Breast epithelium (tissue), 4 donors: ENCODE measurements at regions not wholly inside any gene's neighbourhood (a gene's known extent, or its start where the extent isn't known, plus 50 kb on each side); places are given as distances from the start of the nearest gene placed in this dataset.
"Not testable (repeated sequence)": the region's sequence is repeated elsewhere in the genome, so short reads cannot be mapped to it uniquely, and the experiment has no call there.

Source experiments
- DNase-seq, 2 donors: peaks; one replicate each; pipeline ENCODE4 v3.0.0-alpha.2; 2019; ENCODE audit warnings: low spot score in 2 of 2
- H3K27ac ChIP-seq, 2 donors: fragments of 200-600 bp; sonication (generic) in 1 of 2; one replicate each; pipeline ENCODE4 v1.5.1; 2016 to 2019; ENCODE audit warnings: mild to moderate bottlenecking in 1 of 2
- H3K27me3 ChIP-seq, 2 donors: fragments of 200-600 bp; sonication (generic) in 1 of 2; one replicate each; pipeline versions ENCODE4 v1.5.1 to v1.6.0; 2017 to 2019; ENCODE audit warnings: control low read depth in 1 of 2, mild to moderate bottlenecking in 1 of 2
- H3K36me3 ChIP-seq: fragments of 200-600 bp; one replicate; pipeline ENCODE4 v1.5.1; 2019
- H3K4me1 ChIP-seq, 2 donors: fragments of 200-600 bp; sonication (generic); one replicate each; pipeline ENCODE4 v1.5.1; 2016 to 2019; ENCODE audit warnings: control low read depth in 1 of 2
- H3K4me3 ChIP-seq, 3 donors: fragments of 200-600 bp; sonication (generic); 1 replicate in 2 of 3; 2 replicates in 1 of 3; pipeline ENCODE4 v1.5.1; 2016 to 2019; ENCODE audit warnings: mild to moderate bottlenecking in 3 of 3, moderate library complexity in 2 of 3
- H3K9me3 ChIP-seq, 2 donors: fragments of 200-600 bp; sonication (generic) in 1 of 2; one replicate each; pipeline ENCODE4 v1.5.1; 2016 to 2019; ENCODE audit warnings: control low read depth in 1 of 2
- POLR2A ChIP-seq: fragments of 450-650 bp; IDR thresholded peaks from one replicate; pipeline ENCODE4 v1.6.1; 2016; ENCODE audit warnings: antibody characterized with exemption, mild to moderate bottlenecking, moderate library complexity
- POLR2AphosphoS5 ChIP-seq, 3 donors: sonication (generic); formaldehyde crosslinking; IDR thresholded peaks; one replicate each; pipeline ENCODE4 v1.6.1; 2017; ENCODE audit warnings: antibody characterized with exemption in 3 of 3
- intact Hi-C: fragments of 100-400 bp; cut with DNase I; formaldehyde crosslinking; loops from one replicate; pipeline ENCODE4 v1.15.1; 2023; ENCODE audit warnings: low total_unique reads
- TF ChIP-seq, protein P1 (sequence below), 3 donors: fragments of 450-650 bp; IDR thresholded peaks; one replicate each; pipeline ENCODE4 v1.5.1; 2016 to 2017; ENCODE audit warnings: antibody characterized with exemption in 3 of 3, mild to moderate bottlenecking in 3 of 3, moderate library complexity in 3 of 3

DNA sequence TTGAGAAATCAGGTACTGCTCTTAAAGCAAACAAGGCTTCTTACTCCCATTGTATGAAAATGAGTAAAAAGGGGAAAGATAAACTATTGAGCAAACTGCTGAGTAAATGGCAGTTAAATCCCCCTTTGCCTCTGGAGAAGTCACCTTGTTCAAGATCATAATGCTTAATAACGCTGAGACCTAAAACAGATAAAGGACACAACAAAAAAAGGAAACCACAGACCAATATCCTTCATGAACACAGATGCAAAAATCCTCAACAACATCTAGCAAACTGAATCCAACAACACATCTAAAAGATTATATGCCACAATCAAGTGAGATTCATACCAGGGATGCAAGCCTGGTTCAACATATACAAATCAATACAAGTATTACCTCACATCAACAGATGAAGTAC is 109.0 kb upstream of the MDM1 start:
- intact Hi-C loops = no loop called here
- Histone ChIP-seq H3K27me3 (no peaks in the 10 kb centered on the region), H3K4me3 (no peak overlapping the region), H3K4me1 (no peaks in the 10 kb centered on the region), H3K27ac (no peak overlapping the region), H3K9me3 (no peaks in the 10 kb centered on the region), H3K36me3 (no peaks in the 10 kb centered on the region)
- DNase-seq = no peak
- TF ChIP-seq POLR2AphosphoS5 (IDR thresholded peaks at IDR 0.05) (no peak), POLR2A (no peak)
- TF ChIP-seq, protein P1, sequence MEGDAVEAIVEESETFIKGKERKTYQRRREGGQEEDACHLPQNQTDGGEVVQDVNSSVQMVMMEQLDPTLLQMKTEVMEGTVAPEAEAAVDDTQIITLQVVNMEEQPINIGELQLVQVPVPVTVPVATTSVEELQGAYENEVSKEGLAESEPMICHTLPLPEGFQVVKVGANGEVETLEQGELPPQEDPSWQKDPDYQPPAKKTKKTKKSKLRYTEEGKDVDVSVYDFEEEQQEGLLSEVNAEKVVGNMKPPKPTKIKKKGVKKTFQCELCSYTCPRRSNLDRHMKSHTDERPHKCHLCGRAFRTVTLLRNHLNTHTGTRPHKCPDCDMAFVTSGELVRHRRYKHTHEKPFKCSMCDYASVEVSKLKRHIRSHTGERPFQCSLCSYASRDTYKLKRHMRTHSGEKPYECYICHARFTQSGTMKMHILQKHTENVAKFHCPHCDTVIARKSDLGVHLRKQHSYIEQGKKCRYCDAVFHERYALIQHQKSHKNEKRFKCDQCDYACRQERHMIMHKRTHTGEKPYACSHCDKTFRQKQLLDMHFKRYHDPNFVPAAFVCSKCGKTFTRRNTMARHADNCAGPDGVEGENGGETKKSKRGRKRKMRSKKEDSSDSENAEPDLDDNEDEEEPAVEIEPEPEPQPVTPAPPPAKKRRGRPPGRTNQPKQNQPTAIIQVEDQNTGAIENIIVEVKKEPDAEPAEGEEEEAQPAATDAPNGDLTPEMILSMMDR (IDR thresholded peaks at IDR 0.05) = no peak

DNA sequence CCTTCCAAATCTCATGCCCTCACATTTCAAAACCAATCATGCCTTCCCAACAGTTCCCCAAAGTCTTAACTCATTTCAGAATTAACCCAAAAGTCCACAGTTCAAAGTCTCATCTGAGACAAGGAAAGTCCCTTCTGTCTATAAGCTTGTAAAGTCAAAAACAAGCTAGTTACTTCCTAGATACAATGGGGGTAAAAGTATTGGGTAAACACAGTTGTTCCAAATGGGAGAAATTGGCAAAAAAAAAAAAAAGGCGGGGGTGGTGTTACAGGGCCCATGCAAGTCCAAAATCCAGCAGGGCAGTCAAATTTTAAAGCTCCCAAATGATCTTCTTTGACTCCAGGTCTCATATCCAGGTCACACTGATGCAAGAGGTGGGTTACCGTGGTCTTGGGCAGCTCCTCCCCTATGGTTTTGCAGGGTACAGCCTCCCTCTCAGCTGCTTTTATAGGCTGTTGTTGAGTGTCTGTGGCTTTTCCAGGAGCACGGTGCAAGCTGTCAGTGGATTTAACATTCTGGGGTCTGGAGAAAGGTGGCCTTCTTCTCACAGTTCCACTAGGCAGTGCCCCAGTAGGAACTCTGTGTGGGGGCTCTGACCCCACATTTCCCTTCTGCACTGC is 110.3 kb upstream of the MDM1 start:
- H3K27me3 ChIP-seq, H3K9me3 ChIP-seq, intact Hi-C loops: not testable (repeated sequence)

DNA sequence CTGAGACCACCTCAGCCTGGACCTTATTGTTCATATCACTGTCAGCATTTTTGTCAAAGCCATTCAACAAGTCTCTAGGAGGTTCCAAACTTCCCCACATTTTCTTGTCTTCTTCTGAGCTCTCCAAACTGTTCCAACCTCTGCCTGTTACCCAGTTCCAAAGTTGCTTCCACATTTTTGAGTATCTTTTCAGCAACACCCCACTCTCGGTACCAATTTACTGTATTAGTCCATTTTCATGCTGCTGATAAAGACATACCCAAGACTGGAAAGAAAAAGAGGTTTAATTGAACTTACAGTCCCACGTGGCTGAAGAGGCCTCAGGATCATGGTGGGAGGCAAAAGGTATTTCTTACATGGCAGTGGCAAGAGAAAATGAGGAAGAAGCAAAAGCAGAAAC is 111.5 kb upstream of the MDM1 start:
- H3K27me3 ChIP-seq, H3K4me1 ChIP-seq, DNase-seq, H3K4me3 ChIP-seq, H3K27ac ChIP-seq, H3K9me3 ChIP-seq, H3K36me3 ChIP-seq, intact Hi-C loops: not testable (repeated sequence)

More for the DNA sequence above, 110.3 kb upstream of the MDM1 start:
- H3K27ac ChIP-seq, H3K4me3 ChIP-seq, H3K36me3 ChIP-seq, DNase-seq, H3K4me1 ChIP-seq: not testable (repeated sequence)

DNA sequence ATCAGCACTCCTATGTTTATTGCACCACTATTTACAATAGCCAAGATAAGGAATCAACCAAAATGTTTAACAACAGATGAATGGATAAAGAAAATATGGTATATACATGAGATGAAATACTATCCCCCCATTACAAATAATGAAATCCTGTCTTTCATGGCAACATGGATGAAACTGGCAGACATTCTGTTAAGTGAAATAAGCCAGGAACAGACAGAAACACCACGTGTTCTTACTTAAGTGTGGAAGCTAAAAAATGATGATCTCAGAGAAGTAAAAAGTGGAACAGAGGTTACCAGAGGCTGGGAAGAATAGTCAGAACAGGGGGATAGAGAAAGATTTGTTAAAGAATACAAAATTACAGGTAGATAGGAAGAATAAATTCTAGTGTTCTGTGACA is 113.7 kb upstream of the MDM1 start:
- intact Hi-C loops = no loop called here
- TF ChIP-seq POLR2A (no peak), POLR2AphosphoS5 (IDR thresholded peaks at IDR 0.05) (no peak)
- TF ChIP-seq, protein P1 (IDR thresholded peaks at IDR 0.05) = no peak
- H3K27ac ChIP-seq = peak overlapping the region in 1 of 2 donors; percentile 34

DNA sequence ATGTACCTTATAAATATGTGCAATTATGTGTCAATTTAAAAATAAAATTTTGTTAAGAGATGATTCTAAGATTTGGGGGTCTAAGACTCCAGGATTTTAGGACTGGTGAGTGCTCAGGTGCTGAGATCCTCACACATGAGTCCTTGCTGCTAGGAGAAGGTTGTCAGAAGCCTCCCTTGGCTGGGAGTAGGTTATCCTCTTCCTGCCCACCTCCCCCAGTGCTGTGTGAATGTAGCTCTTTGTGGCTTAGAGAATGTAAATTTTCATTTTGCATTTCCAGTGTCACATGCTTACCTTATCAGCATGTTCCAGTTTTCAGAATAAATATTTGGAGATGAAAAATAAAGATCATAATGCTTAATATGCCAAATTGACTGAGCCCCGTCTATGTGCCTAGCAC is 114.2 kb upstream of the MDM1 start:
- TF ChIP-seq, protein P1 (IDR thresholded peaks at IDR 0.05) = no peak
- TF ChIP-seq POLR2A (no peak), POLR2AphosphoS5 (IDR thresholded peaks at IDR 0.05) (no peak)
- peaks cover 0 to 5% of the 10 kb centered on the region in 2 donors for H3K4me1 ChIP-seq
- DNase-seq = no peak
- H3K4me3 ChIP-seq = no peak overlapping the region
- no peaks in the 10 kb centered on the region for H3K36me3 ChIP-seq
- no peaks in the 10 kb centered on the region for H3K9me3 ChIP-seq
- H3K27ac ChIP-seq = peak overlapping the region in 1 of 2 donors; percentile 34
- no peaks in the 10 kb centered on the region for H3K27me3 ChIP-seq
- intact Hi-C loops = no loop called here

More for the DNA sequence above, 113.7 kb upstream of the MDM1 start:
- Histone ChIP-seq H3K27me3 (no peaks in the 10 kb centered on the region), H3K9me3 (no peaks in the 10 kb centered on the region), H3K4me1 (no peaks in the 10 kb centered on the region), H3K36me3 (no peaks in the 10 kb centered on the region), H3K4me3 (no peak overlapping the region)
- DNase-seq = no peak

DNA sequence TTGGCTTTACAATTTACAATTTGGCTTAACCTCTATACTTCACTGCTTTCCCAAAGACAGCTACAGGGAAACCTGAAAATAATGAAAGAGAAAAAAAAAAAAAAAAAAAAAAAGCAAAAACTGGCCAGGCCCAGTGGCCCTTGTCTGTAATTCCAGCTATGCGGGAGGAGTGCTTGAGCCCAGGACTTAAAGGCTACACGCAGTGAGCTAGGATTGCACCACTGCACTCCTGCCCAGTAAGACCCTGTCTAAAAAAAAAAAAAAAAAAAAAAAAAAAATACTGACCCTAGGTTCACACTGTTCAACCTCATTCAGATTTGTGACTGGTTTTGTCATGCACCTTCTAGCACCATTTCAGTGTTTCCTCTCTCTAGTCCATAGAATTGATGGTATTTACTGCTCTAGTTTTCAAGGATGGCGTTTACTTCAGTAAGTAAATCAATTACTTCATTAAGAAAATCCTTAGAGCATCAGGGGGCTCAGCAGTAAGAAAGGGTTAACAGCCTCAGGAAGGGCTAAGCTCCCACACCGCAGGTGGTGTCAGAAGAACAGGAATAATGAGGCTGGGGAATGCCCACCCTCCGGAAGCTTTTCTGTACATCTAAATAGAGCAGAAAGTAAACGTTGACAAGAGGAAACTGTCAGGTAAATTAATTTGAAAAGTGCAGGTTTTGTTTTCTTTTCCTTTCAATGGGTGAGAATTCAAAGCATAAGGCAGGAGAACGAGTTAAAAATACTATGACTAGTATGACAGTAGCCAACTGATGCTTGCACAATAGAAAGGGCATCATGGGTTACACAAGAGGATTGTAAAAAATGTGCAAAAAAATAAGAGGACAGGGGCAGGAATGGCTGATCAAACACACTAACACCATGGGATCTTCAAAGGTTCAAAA is 115.0 kb upstream of the MDM1 start:
- H3K36me3 ChIP-seq = no peaks in the 10 kb centered on the region
- H3K27me3 ChIP-seq = no peaks in the 10 kb centered on the region
- intact Hi-C loops = no loop called here
- H3K4me1 ChIP-seq = peaks cover 0 to 6% of the 10 kb centered on the region in 2 donors
- H3K27ac ChIP-seq = no peak overlapping the region
- TF ChIP-seq POLR2AphosphoS5 (IDR thresholded peaks at IDR 0.05) = no peak
- no peak for TF ChIP-seq POLR2A
- TF ChIP-seq, protein P1 (IDR thresholded peaks at IDR 0.05) = no peak
- no peaks in the 10 kb centered on the region for H3K9me3 ChIP-seq
- DNase-seq = no peak
- no peak overlapping the region for H3K4me3 ChIP-seq
